Nephron (organoid): ENCODE measurements at regions not wholly inside any gene's neighbourhood (a gene's known extent, or its start where the extent isn't known, plus 50 kb on each side); places are given as distances from the start of the nearest gene placed in this dataset.
A peak's percentile ranks its signal among the peaks of the same experiment; 100 is the strongest.

Experiments used
- H3K27ac Mint-ChIP-seq, 3 experiments: 2 replicates each; pipeline ENCODE4 v1.8.0; 2020; ENCODE audit warnings: mixed read lengths in 3 of 3, mild to moderate bottlenecking in 2 of 3, moderate library complexity in 1 of 3
- H3K27me3 Mint-ChIP-seq: 2 replicates; pipeline ENCODE4 v1.8.0; 2021; ENCODE audit warnings: low read depth, mild to moderate bottlenecking, moderate library complexity, mixed read lengths
- H3K36me3 Mint-ChIP-seq: 2 replicates; pipeline ENCODE4 v1.8.0; 2020; ENCODE audit warnings: low read depth, mixed read lengths
- H3K4me1 Mint-ChIP-seq: 2 replicates; pipeline ENCODE4 v1.8.0; 2020; ENCODE audit warnings: mixed read lengths
- H3K4me3 Mint-ChIP-seq, 3 experiments: 2 replicates each; pipeline ENCODE4 v1.8.0; 2020; ENCODE audit warnings: mild to moderate bottlenecking in 3 of 3, mixed read lengths in 3 of 3, moderate library complexity in 2 of 3
- H3K9me3 Mint-ChIP-seq: 2 replicates; pipeline ENCODE4 v1.8.0; 2020; ENCODE audit warnings: mixed read lengths
- TF ChIP-seq, protein P1 (sequence below), 3 experiments: fragments of 200-600 bp; sonication (generic); IDR thresholded peaks; one replicate each; pipeline ENCODE4 v1.5.0; 2021; ENCODE audit warnings: antibody characterized with exemption in 3 of 3; ENCODE audit not compliant: unreplicated experiment in 3 of 3

DNA sequence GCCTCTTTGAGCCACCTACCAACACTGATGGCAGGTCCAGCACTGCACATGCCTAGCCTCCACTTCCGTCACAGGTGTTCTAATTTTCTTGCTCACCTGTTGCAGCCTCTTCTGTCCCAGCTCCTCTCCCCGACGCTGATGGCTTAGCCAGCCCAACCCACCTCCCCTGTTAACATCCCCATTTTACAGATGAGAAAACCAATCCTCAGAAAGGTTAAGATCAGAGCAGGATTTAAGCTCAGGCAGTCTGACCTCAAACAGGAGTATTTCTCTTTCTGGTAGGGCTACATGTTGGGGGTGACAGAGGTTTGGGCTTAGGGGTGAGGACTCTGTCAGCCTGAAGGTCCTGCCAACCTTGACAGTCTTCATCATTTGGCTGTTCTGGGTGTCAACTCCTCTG is 74.5 kb upstream of the PITX1 start:
- H3K9me3 Mint-ChIP-seq: peaks cover 3% of the 10 kb centered on the region
- no peak overlapping the region for H3K4me3 Mint-ChIP-seq
- H3K27me3 Mint-ChIP-seq: peaks cover 20% of the 10 kb centered on the region
- TF ChIP-seq, protein P1, sequence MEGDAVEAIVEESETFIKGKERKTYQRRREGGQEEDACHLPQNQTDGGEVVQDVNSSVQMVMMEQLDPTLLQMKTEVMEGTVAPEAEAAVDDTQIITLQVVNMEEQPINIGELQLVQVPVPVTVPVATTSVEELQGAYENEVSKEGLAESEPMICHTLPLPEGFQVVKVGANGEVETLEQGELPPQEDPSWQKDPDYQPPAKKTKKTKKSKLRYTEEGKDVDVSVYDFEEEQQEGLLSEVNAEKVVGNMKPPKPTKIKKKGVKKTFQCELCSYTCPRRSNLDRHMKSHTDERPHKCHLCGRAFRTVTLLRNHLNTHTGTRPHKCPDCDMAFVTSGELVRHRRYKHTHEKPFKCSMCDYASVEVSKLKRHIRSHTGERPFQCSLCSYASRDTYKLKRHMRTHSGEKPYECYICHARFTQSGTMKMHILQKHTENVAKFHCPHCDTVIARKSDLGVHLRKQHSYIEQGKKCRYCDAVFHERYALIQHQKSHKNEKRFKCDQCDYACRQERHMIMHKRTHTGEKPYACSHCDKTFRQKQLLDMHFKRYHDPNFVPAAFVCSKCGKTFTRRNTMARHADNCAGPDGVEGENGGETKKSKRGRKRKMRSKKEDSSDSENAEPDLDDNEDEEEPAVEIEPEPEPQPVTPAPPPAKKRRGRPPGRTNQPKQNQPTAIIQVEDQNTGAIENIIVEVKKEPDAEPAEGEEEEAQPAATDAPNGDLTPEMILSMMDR (IDR thresholded peaks at IDR 0.05; ENCODE audit: unreplicated experiment in 3 of 3): no peak
- H3K27ac Mint-ChIP-seq: no peak overlapping the region
- peaks cover 3% of the 10 kb centered on the region for H3K36me3 Mint-ChIP-seq
- H3K4me1 Mint-ChIP-seq: peaks cover 32% of the 10 kb centered on the region

DNA sequence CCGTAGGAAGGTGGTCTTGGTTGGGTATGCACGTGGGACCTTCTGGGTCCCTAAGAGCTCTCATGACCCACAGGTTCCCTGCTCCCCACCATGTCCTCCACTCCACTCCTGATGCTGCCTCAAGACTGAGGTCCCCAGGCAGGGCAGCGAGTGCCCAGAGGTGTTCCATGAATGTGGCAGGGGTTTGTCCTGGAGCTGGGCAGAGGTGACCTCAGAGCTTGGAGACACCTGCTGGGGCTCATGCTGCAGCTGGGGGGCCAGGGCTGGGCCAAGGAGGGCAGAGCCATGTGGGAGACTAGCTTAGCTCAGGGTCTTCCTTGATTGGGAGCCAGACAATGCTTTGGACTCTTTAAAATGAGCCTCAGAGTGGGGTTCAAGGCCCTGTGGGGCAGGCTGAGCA is 74.0 kb upstream of the PITX1 start:
- TF ChIP-seq, protein P1 (IDR thresholded peaks at IDR 0.05; ENCODE audit: unreplicated experiment in 3 of 3): no peak
- Mint-ChIP-seq H3K4me3 (no peak overlapping the region), H3K36me3 (peaks cover 3% of the 10 kb centered on the region)

DNA sequence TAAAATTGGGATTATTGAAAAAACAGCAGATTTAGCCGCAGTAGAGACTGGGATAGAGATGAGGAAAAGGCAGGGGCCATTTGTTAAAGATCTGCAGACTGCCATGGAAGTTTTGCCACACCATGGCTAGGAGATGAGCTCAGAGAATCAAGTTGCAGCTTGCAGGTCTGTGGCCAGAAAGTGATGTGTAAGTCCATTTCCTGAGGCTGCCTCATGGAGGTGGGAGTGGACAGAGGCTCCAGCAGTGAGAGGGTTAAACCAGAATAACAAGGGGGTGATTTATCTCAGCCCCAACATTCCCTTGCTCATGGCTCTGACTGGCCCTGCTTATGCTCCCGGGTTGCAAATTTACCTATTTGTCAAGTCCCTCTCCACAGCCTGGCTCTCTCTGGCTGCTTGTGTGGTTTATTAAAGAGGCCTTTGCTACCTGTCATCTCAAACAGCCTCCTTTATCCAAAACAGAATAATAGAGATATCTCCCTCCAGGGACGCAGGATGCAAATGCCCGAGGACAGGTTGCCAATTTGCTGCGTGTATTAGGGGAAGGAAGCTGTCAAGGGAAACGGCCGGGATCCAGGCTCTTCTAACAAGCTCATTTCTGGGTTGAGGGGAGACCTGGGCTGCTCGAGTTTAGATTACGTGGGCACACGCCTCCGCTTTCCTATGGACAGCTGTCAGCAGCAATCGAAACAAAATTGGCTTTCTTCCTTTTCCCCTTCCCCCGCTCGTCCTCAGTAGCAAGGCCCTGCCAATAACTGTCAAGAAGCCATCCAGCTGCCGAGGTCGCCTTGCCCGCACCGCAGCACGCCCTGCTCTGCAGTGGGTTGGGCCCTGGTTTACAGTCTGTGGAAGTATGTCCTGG is 72.8 kb upstream of the PITX1 start:
- Mint-ChIP-seq H3K4me1 (peaks cover 24% of the 10 kb centered on the region), H3K9me3 (peaks cover 3% of the 10 kb centered on the region), H3K4me3 (no peak overlapping the region), H3K27me3 (peaks cover 20% of the 10 kb centered on the region), H3K36me3 (peaks cover 3% of the 10 kb centered on the region), H3K27ac (peak overlapping the region in 1 of 3 experiments; percentile 8)
- TF ChIP-seq, protein P1 (IDR thresholded peaks at IDR 0.05; ENCODE audit: unreplicated experiment in 3 of 3): no peak

More for the DNA sequence above, 74.0 kb upstream of the PITX1 start:
- H3K27ac Mint-ChIP-seq: no peak overlapping the region
- H3K27me3 Mint-ChIP-seq: peaks cover 20% of the 10 kb centered on the region
- peaks cover 29% of the 10 kb centered on the region for H3K4me1 Mint-ChIP-seq
- H3K9me3 Mint-ChIP-seq: peaks cover 3% of the 10 kb centered on the region

DNA sequence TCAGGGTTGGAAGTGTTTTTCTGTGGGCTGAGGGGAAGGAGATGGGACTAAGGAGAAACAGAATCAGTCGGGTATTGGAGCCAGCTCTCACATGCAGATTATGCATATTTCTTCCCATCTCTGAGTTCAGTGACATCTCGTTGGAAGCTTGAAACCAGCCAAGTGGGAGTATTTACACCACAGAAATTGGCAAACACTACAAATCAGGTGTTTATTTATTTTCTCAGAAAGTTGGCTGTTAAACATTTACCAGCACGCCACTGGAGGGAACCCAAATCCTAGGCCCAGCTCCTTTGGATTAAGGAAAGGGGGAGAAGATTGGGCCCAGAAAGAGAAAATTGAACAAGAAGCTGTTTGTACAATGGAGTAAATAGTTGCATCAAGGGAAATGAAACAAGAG is 72.1 kb upstream of the PITX1 start:
- H3K4me1 Mint-ChIP-seq: peaks cover 24% of the 10 kb centered on the region
- H3K9me3 Mint-ChIP-seq: peaks cover 3% of the 10 kb centered on the region
- H3K4me3 Mint-ChIP-seq: no peak overlapping the region
- peaks cover 20% of the 10 kb centered on the region for H3K27me3 Mint-ChIP-seq
- peak overlapping the region in 1 of 3 experiments; percentile 16 for H3K27ac Mint-ChIP-seq
- H3K36me3 Mint-ChIP-seq: peaks cover 3% of the 10 kb centered on the region
- TF ChIP-seq, protein P1 (IDR thresholded peaks at IDR 0.05; ENCODE audit: unreplicated experiment in 3 of 3): no peak

DNA sequence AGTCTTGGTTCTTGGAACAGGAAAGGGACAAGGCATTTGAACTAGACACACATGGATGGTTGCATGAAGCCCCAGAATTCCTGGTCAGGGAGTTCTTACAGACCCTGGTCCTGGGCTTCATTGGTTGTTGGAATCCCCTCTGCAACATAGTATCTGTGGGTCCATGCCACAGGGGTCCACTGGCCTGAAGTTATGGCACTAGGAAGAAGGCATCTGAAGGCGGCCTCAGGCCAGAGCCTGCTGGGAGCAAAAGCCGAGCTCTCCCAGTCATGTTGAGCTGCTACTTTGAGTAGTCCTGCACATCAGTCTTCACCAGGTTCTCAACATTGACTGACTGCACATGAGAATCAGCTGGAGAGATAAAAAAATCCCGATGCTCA is 71.1 kb upstream of the PITX1 start:
- TF ChIP-seq, protein P1 (IDR thresholded peaks at IDR 0.05; ENCODE audit: unreplicated experiment in 3 of 3): no peak
- H3K36me3 Mint-ChIP-seq: peaks cover 3% of the 10 kb centered on the region
- peaks cover 24% of the 10 kb centered on the region for H3K4me1 Mint-ChIP-seq
- no peak overlapping the region for H3K27ac Mint-ChIP-seq
- H3K9me3 Mint-ChIP-seq: peaks cover 3% of the 10 kb centered on the region
- no peak overlapping the region for H3K4me3 Mint-ChIP-seq
- peaks cover 12% of the 10 kb centered on the region for H3K27me3 Mint-ChIP-seq

DNA sequence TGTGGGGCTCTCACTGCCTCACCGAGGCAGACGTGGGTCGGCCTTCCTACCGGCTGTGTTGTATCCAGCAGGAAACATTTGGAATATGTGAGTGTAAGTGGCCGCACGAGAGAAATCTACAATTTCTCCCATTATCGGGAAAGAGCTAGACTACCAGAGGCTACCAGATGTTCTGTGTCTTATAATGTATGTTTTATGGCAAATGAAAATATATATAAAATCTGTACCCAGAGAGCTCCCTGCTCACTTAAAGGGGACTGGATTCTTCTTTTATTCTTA is 69.5 kb upstream of the PITX1 start:
- H3K27me3 Mint-ChIP-seq: peaks cover 4% of the 10 kb centered on the region
- H3K36me3 Mint-ChIP-seq: peaks cover 3% of the 10 kb centered on the region
- no peak overlapping the region for H3K4me3 Mint-ChIP-seq
- peaks cover 3% of the 10 kb centered on the region for H3K9me3 Mint-ChIP-seq
- H3K4me1 Mint-ChIP-seq: peaks cover 19% of the 10 kb centered on the region
- H3K27ac Mint-ChIP-seq: peak overlapping the region in 2 of 3 experiments; percentile 31 to 47
- TF ChIP-seq, protein P1 (IDR thresholded peaks at IDR 0.05; ENCODE audit: unreplicated experiment in 3 of 3): no peak
